Gastrocnemius medialis (tissue), 4 donors: ENCODE measurements at regions not wholly inside any gene's neighbourhood (a gene's known extent, or its start where the extent isn't known, plus 50 kb on each side); places are given as distances from the start of the nearest gene placed in this dataset.

ENCODE experiments used
- CTCF ChIP-seq, 5 experiments: fragments of 450-650 bp in 3 of 5; fragments of 200-600 bp in 2 of 5; sonication (generic) in 2 of 5; IDR thresholded peaks in 4 of 5; conservative IDR thresholded peaks in 1 of 5; 1 replicate in 4 of 5; 2 replicates in 1 of 5; pipeline ENCODE4 v1.5.1; 2016 to 2019; ENCODE audit warnings: antibody characterized with exemption in 5 of 5, mild to moderate bottlenecking in 3 of 5, moderate library complexity in 3 of 5
- POLR2A ChIP-seq, 2 donors: fragments of 450-650 bp; IDR thresholded peaks; one replicate each; pipeline ENCODE4 v1.6.1; 2017; ENCODE audit warnings: antibody characterized with exemption in 2 of 2, mild to moderate bottlenecking in 2 of 2, moderate library complexity in 2 of 2

DNA sequence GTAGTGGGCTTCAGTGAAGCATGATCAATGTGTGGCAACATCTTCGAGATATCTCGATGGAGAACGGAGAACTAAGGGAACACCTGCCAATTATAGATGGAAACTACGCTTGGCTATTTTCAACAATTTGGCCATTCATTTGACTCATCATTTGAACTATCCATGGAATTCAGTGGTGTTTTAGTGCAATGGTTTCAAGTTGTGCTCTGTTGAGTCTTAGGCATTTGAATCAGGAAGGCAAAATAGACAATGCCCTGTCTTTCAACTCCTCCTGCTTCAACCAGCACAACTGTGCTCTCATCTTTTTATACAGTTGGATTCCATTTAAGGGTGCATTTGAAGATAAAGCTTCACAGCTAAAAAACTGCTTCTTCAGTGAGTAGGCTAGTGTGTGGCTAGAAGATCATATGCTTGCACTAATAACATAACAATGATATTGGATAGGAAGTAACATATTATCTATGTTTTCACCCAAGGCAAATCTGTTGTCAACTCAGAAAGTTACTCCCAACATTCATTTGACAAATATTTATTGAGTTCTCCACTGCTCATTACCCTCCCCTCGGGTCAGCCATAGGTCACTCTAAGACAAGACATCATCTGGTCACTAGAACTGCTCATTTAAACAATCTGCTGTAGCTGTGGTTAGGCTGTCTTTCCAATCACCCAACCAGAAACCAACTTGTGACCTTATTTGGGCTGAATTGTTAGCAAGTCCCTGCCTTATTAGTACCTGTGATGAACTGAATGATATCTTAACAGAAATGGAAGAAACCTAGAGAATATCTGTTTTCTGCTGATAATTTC is 314.1 kb upstream of the SP4 start:
- TF ChIP-seq CTCF (IDR thresholded peaks at IDR 0.05 in 4 of 5, conservative IDR thresholded peaks at IDR 0.05 in 1 of 5), result no peak
- no peak for TF ChIP-seq POLR2A (IDR thresholded peaks at IDR 0.05)
